Progenitor cell of endocrine pancreas (in vitro differentiated cells): ENCODE measurements at regions not wholly inside any gene's neighbourhood (a gene's known extent, or its start where the extent isn't known, plus 50 kb on each side); places are given as distances from the start of the nearest gene placed in this dataset.

ENCODE experiments used
- DNase-seq: peaks from one replicate; pipeline ENCODE4 v3.0.0; 2021; ENCODE audit warnings: low spot score; ENCODE audit not compliant: unreplicated experiment
- H3K27ac Mint-ChIP-seq: 2 replicates; pipeline ENCODE4 v1.8.0; 2021; ENCODE audit warnings: mild to moderate bottlenecking, moderate library complexity, mixed read lengths
- H3K27me3 Mint-ChIP-seq: 2 replicates; pipeline ENCODE4 v1.8.0; 2021; ENCODE audit warnings: mixed read lengths
- H3K36me3 Mint-ChIP-seq: 2 replicates; pipeline ENCODE4 v1.8.0; 2022; ENCODE audit warnings: mixed read lengths; ENCODE audit not compliant: insufficient read depth
- H3K4me1 Mint-ChIP-seq: 2 replicates; pipeline ENCODE4 v1.8.0; 2021; ENCODE audit warnings: low read depth, mixed read lengths
- H3K4me3 Mint-ChIP-seq: 2 replicates; pipeline ENCODE4 v1.8.0; 2021; ENCODE audit warnings: low read depth, mild to moderate bottlenecking, moderate library complexity, mixed read lengths
- H3K9me3 Mint-ChIP-seq: 2 replicates; pipeline ENCODE4 v1.8.0; 2021; ENCODE audit warnings: low read depth, mixed read lengths
- TF ChIP-seq, protein P1 (sequence below): fragments of 200-600 bp; sonication (generic); IDR thresholded peaks from one replicate; pipeline ENCODE4 v1.5.0; 2021; ENCODE audit warnings: antibody characterized with exemption, mild to moderate bottlenecking; ENCODE audit not compliant: unreplicated experiment

DNA sequence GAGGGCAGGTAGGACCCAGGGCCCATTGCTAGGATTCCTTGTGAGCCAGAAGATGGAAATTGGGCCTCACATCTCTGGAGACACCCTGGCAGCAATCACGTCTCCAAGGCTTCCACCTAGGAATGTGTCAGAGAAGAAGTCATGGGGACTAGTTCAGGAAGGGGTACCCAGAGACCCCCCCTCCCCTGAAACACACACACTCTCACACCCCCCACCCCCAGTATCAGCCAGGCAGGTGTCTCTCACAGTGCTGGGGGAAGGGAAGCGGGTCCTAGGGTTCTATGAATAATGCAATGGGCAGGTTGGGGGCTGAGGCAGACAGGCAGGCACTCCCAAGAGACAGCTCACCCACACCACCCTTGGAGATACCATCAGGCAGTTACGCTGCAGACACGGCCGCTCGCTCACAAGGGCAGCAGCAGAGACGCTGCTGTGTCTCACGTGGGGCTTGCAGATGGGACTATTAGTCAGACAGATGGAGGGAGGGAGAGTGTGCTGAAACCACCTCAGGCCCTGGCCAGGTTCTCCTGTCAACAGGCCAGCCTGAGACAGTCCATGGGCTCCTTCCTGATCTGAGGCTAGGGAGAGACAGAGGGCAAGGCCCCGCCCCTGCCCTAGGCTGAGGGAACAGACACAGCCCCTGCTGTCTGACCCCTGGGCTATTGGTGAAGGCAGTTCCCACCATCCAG, 134.6 kb downstream of the CYP26B1 start:
- Mint-ChIP-seq H3K4me3 (no peak overlapping the region), H3K27ac (no peak overlapping the region), H3K9me3 (no peaks in the 10 kb centered on the region), H3K27me3 (peaks cover 11% of the 10 kb centered on the region), H3K4me1 (no peaks in the 10 kb centered on the region), H3K36me3 (no peaks in the 10 kb centered on the region)
- no peak for DNase-seq
- TF ChIP-seq, protein P1, sequence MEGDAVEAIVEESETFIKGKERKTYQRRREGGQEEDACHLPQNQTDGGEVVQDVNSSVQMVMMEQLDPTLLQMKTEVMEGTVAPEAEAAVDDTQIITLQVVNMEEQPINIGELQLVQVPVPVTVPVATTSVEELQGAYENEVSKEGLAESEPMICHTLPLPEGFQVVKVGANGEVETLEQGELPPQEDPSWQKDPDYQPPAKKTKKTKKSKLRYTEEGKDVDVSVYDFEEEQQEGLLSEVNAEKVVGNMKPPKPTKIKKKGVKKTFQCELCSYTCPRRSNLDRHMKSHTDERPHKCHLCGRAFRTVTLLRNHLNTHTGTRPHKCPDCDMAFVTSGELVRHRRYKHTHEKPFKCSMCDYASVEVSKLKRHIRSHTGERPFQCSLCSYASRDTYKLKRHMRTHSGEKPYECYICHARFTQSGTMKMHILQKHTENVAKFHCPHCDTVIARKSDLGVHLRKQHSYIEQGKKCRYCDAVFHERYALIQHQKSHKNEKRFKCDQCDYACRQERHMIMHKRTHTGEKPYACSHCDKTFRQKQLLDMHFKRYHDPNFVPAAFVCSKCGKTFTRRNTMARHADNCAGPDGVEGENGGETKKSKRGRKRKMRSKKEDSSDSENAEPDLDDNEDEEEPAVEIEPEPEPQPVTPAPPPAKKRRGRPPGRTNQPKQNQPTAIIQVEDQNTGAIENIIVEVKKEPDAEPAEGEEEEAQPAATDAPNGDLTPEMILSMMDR, result no peak

DNA sequence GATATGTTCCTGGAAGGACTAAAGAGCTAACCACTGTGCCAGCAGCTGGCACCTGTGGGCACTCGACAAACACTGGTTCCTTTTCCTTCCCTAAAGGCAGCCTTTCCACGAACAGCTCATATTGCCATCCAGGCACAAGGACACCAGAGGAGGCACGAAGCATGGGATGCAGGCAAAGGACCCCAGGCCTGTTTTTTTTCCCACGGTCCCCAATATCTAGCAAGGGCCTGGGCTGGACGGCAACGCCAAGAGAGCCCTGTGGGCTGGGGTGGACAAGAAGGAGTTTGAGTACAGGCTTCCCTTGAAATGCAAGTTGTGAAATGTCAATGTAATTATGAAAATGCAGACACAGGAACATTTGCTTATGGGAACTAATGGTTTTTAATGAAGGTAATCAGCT, 135.9 kb downstream of the CYP26B1 start:
- no peak for DNase-seq
- TF ChIP-seq, protein P1, result no peak
- H3K4me1 Mint-ChIP-seq, result peaks cover 6% of the 10 kb centered on the region

DNA sequence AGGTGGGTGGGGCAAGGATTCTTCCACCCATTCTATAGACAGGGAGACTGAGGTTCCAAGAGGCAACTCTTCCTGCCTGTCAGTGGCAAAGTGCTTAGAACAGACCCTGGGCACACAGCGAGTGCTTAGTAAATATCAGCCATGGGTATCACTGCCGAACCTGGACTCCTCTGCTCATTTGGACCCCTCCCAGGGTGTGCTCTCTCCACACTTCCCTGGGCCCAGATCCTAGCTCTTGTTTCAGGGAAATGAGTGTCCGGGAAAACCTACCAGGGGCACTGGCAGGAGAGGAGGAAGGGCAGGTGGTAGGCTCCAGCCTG, 136.3 kb downstream of the CYP26B1 start:
- Mint-ChIP-seq H3K4me1 (peaks cover 6% of the 10 kb centered on the region), H3K36me3 (no peaks in the 10 kb centered on the region), H3K4me3 (no peak overlapping the region), H3K27ac (no peak overlapping the region), H3K27me3 (peaks cover 19% of the 10 kb centered on the region), H3K9me3 (no peaks in the 10 kb centered on the region)
- no peak for DNase-seq
- TF ChIP-seq, protein P1, result no peak

More for the DNA sequence above, 135.9 kb downstream of the CYP26B1 start:
- Mint-ChIP-seq H3K36me3 (no peaks in the 10 kb centered on the region), H3K27me3 (peaks cover 19% of the 10 kb centered on the region), H3K4me3 (no peak overlapping the region), H3K9me3 (no peaks in the 10 kb centered on the region), H3K27ac (no peak overlapping the region)

DNA sequence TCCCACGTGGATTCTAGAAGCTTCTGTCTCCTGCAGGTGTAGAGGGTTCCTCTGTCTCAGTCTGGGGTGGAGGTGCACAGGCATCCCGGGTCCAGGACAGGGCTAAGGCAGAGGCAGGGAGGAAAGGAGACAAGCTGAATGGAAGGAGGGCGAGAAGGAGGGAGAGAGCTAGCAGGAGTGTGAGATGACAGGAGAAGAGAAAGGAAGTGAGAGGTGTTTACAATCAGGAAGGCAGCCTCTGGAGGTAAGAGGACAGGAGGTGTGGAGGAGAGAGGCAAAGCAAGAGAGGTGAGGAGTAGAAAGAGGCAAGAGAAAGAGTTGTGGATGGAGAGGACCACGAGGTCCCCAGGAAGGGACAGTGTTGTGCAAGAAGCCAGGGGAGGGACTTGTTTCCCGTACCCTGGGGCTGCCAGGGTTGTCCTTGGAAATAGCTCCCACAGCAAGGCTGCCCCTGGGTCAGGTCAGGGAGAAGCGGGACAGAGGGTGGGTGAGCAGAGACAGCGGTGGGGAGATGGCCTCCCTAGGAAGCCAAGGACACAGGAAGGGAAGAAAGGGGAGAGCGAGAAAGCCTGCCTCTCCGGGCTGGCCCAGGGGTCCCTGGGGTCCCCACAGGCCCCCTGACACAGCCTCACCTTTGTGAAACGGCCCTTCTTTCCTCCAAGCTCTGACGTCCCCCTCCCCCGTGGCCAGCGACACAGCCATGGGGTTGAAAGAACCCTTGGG, 136.9 kb downstream of the CYP26B1 start:
- Mint-ChIP-seq H3K36me3 (no peaks in the 10 kb centered on the region), H3K27ac (no peak overlapping the region), H3K27me3 (peaks cover 21% of the 10 kb centered on the region), H3K4me1 (peaks cover 6% of the 10 kb centered on the region), H3K9me3 (no peaks in the 10 kb centered on the region), H3K4me3 (no peak overlapping the region)
- DNase-seq, result no peak
- TF ChIP-seq, protein P1, result no peak

DNA sequence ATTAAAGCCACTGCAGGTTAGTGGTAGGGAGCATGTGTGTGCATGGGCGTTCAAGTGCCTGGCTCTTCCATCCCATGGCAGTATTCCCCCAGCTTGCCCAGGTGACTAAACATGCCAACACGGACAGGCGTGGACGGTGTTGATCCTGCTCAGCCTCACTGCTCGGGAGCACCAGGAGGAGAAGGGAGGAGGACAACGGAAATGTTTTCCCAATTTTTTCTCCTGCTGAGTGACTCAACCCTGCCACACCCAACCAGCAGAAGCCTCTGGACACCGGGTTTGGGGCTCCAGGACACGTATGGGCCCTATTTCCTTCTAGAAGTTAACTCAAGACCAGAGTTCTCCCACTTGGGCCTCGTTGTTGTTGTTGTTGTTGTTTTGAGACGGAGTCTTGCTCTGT, 139.1 kb downstream of the CYP26B1 start:
- TF ChIP-seq, protein P1, result no peak
- Mint-ChIP-seq H3K4me3 (no peak overlapping the region), H3K27me3 (peaks cover 26% of the 10 kb centered on the region), H3K36me3 (no peaks in the 10 kb centered on the region), H3K4me1 (peaks cover 9% of the 10 kb centered on the region), H3K27ac (no peak overlapping the region), H3K9me3 (no peaks in the 10 kb centered on the region)
- DNase-seq, result no peak
